Frontal cortex (tissue), 3 donors: ENCODE measurements at regions not wholly inside any gene's neighbourhood (a gene's known extent, or its start where the extent isn't known, plus 50 kb on each side); places are given as distances from the start of the nearest gene placed in this dataset.
"Not testable (repeated sequence)": the region's sequence is repeated elsewhere in the genome, so short reads cannot be mapped to it uniquely, and the experiment has no call there.

ENCODE experiments used
- DNase-seq, 2 donors: peaks; one replicate each; pipeline ENCODE4 v3.0.0; 2012; ENCODE audit warnings: low spot score in 2 of 2
- FAIRE-seq: peaks from 2 replicates; lab custom pipeline; 2012; peaks lifted over from hg19 to GRCh38; lab: Jason Lieb, UNC
- donor health status: control.
- donor health status: control.
- donor health status: control.

DNA sequence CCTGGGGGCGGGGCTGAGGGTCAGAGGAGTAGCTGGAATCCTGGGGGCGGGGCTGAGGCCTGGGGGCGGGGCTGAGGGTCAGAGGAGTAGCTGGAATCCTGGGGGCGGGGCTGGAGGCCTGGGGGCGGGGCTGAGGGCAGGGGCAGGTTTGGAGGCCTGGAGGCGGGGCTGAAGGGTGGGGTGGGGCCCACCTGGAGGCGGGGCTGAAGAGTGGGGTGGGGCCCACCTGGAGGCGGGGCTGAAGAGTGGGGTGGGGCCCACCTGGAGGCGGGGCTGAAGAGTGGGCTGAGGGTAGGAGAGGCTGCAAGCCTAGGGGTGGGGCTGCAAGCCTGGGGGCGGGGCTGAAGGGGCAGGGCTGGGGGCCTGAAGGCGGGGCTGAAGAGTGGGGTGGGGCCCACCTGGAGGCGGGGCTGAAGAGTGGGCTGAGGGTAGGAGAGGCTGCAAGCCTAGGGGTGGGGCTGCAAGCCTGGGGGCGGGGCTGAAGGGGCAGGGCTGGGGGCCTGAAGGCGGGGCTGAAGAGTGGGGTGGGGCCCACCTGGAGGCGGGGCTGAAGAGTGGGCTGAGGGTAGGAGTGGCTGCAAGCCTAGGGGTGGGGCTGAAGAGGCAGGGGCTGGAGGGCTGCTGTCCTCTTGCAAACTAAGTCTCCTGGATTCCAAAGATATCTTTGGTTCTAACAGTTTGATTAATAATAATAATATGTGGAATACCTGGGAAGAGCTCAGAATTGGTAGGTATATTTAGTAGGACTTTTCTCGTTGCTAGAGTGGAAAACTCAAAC is 1329.7 kb downstream of the BRD1 start:
- not testable (repeated sequence) for FAIRE-seq, DNase-seq

DNA sequence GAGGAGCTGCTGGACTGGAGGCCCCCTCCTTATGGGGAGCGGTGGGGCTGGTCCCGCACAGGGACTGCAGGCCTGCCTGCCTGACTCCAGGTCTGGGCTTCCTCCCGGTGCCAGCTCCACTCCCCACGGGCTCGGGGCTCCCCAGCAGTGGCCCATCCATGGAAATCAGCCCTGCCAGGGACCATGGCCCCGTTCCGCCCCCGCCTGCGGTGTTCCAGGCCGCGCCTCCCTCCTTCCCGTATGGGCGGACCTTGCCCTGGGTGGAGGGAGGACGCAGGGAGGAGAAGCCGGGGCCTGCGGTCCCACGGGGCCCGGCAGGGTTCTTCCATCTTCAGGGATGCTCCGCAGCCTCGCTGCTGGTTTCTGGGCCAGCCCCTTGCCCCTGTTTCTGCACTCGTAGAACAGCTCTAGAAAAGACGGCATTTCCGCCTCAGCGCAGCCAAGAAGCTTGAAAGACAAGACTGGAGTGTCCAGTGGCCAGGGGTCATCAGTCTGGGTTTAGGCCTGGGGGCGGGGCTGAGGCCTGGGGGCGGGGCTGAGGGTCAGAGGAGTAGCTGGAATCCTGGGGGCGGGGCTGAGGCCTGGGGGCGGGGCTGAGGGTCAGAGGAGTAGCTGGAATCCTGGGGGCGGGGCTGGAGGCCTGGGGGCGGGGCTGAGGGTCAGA is 1330.6 kb downstream of the BRD1 start:
- DNase-seq (no peak), FAIRE-seq (no peak)

DNA sequence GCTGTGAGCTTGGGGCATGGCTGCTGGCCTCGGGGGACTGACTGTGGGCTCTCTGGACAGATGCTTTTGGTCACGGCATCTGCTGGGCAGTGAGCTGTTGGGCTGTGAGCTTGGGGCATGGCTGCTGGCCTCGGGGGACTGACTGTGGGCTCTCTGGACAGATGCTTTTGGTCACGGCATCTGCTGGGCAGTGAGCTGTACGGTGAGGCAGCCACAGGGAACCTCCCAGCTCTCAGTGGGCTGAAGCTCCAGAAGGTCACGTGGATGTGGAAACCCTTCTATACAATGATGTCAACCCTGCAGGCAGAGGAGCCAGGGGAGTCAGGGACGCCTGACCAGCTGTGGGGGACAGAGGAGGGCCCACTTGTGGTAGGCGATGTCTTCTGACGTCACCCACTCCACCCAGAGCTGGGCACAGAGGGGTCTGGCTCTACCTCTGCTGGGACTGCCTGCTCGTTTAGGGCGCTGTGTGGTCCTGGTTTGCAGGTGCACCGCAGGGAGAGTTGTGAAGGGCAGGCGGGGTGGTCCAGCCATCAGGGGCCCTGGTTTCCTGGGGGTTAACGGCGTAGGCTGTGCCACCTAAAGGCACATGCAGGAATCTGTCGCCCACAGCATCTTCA is 1331.3 kb downstream of the BRD1 start:
- no peak for DNase-seq
- no peak for FAIRE-seq

DNA sequence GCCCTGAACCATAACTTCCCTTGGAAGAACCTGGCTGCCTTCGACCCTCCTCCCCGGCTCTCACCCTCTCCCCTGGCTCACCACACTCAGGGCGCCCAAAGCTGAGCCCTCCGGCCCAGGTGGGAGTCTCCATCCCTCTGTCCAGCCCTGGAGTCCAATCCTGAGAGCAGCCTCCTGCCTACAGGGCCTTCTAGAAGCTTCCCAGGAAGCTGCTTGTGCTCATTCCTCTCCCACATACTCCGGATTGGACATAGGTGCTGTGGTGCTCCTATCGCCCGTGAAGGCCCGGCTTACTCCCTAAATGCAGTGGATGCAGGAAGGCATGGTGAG is 1332.0 kb downstream of the BRD1 start:
- no peak for FAIRE-seq
- no peak for DNase-seq

DNA sequence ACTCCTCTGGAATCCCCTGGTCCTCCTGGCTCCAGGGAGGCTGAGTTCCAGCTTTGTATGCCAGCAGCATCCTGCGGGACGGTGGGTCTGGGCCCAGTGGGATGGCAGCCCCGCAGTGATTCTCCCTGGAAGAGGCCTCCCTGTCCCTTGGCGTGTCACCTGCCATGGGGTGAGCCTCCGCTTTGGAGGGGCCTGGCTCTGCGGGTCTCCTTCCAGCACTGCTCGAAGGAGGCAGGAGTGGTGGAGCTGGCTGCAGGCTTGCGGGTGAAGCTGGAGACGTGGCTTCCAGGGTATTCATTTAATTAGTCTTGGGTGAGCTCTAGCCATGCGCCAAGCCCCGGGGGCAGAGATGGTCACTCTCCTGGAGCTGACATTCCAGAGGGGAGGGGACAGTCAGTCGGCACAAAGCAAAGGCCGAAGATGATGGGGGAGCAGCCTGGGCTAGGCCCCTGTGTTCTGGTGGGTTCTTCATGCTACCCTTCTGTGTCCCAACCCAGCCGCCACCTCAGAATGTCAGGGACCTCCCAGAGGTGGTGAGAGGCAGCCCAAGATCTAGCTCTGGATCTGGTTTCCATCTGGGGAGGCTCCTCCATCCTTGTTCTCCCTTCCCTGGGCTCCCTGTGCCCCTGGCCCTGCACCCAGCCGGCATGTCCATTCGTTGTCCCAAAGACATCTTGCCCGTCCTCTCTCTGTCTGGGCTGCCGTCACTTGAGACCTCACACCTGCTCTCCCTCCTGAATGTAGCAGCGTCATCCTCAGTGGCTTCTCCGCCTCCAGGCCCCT is 1332.5 kb downstream of the BRD1 start:
- DNase-seq (no peak), FAIRE-seq (no peak)

DNA sequence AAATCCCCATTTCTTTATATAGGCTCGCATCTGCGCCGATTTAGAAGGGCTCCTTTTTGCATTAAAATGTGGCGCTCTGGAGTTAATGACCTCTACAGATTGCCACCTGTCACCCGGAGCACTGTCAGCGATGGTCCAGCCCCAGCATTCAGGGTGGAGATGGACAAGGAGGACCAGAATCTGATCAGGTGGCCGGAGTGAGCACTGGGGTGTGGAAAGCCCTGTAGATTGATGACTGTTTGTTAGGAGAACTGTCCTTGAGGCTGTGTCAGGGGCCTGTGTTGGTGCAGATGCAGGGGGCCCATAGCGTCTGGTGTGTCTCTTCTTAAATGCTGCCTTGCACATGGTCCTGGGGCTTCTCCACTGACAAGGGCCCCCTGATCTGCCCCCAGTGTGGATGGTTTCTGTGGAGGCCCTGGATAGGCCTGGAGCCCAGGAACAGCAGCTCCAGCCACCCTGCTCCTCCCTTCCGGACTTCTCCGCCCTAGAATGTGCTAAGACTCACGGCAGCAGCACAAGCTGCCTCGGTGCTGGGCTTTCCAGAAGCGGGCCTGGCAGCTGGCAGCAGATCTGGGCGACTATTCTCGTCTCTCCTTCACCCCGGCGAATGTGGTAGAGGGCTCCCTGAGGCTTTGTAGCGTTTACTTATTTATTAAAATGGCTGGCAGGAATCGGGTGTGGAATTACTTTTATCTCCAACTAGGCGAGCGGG is 1333.3 kb downstream of the BRD1 start:
- DNase-seq: no peak
- no peak for FAIRE-seq

DNA sequence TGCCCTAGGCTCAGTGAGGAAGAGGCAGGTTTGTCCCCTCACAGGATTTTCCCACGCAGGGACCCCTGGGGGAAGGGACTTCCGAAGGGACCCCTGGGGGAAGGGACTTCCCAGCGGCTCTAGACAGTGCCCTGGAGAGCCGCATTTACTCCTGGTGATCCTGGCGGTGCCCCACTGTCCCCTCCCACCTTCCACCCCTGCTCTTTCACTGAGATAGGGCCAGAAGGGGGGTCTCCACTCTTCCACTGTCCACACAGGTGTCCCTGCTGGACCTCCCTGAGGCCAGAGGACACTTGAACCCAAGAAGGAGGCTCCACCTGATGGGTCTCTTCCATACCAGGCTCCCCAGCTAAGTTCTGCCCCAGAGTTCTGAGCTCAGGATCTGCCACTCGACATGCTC is 1333.9 kb downstream of the BRD1 start:
- DNase-seq (no peak), FAIRE-seq (no peak)

DNA sequence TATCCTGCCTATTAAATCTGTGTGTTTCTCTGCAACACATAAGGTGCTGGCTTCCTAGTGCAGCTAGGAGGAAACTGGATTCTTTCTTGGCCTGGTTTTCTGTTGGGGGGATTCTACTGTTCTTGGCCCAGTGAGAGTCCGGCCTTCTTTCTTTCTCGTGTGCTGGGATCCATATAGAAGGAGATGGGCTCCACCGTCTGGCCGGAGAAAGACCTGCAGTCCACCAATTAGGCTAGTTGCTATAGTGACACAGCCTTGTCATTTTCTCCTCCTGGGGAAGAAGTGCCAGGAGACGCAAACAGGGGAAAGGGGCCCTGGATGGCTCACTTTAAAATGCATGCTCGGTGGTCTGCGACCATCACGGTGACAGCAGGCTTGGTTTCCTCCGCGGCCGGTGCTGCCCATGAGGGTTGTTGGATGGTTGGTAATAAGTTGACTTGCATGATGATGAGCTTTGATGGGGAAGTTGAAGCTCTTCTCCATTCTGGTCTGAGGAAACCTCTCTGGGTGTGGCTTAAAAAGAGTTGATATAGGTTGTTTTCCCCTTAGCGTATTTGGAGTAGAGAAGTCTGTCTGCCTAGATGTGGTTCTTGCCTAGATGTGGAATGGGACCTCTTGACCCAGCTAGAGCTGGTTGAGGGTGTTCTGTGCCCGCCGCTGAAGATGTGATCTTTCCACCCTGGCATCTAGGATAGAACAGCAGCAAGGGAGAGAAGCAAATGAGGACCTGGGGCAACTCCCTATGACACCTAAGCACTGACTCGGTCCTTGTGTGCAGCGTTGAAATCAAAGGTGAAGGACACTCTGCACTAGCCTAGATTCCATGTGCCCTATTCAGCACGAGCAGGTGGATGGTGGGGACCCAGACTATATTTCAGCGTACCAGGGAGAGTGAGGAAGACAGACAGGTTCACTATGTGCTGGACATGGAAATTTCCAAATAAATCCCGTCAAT is 1335.0 kb downstream of the BRD1 start:
- no peak for FAIRE-seq

DNA sequence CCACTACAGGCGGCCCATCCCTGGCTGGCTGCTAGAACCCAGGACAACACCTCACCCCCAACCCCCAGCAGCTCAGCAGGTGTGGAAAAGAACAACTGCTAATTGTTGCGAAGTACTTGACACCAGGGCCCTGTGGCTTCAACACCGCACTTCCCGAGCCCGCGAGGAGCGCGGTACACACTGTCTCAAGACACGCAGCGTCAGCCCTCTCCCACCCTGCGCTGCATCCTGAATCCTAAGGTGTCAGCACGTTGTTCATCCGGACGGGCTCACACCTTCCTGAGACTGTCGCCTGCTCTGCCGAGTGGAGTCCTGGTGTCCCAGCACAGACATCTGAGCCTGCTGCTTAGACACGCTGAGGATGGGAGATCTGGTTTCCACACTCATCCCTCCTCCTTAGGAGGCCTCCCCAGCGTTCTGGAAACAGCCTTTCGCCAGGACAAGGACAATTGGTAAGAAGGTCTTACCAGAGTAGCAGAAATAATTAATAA is 1336.2 kb downstream of the BRD1 start:
- no peak for FAIRE-seq
- DNase-seq: peak in 1 of 2 donors; percentile 44

More for the DNA sequence above, 1335.0 kb downstream of the BRD1 start:
- peak; percentile 83 to 85 for DNase-seq

DNA sequence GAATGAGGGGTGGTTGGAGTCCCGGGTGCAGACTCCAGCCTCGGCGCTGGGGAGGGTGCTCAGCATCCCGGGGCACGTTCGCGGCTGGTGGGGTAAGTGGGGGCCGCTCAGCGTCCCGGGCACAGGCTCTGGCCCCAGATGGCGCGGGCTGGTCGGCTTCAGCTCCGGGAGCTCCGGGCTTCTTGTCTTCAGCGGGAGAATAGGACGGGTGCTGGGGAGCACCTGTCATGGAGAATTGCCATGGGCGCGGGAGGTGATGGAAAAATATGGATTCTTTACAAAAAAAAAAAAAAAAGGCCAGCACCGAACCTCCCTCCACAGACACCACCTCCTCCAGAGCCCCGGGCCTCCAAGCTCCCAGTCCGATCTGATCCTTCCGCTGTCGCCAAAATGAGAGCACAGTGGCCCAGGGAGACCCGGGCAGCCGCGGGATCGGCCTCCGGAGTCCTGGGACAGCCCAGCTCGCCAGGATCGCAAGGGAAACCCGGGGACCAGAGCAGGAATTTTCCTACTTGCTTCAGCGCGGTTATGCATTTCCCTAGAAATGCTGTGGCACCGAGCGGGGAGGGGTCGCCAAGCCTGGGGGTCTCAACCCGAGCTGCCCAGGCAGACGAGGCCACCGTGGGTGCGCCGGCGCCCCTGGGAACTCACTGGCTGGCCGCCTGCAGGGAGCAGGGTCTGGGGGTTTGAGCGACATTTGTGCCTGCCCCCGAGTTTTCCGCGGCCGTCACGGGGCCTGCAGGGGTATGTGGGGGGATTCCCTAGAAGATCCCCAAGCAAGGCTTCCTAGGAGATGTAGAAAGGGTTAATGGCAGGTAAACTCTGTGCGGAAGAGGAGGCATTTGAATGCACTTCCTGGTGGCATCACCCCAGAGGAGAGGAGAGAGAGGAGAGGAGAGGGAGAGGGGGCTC is 1336.9 kb downstream of the BRD1 start:
- DNase-seq (peak in 1 of 2 donors; percentile 47), FAIRE-seq (no peak)

DNA sequence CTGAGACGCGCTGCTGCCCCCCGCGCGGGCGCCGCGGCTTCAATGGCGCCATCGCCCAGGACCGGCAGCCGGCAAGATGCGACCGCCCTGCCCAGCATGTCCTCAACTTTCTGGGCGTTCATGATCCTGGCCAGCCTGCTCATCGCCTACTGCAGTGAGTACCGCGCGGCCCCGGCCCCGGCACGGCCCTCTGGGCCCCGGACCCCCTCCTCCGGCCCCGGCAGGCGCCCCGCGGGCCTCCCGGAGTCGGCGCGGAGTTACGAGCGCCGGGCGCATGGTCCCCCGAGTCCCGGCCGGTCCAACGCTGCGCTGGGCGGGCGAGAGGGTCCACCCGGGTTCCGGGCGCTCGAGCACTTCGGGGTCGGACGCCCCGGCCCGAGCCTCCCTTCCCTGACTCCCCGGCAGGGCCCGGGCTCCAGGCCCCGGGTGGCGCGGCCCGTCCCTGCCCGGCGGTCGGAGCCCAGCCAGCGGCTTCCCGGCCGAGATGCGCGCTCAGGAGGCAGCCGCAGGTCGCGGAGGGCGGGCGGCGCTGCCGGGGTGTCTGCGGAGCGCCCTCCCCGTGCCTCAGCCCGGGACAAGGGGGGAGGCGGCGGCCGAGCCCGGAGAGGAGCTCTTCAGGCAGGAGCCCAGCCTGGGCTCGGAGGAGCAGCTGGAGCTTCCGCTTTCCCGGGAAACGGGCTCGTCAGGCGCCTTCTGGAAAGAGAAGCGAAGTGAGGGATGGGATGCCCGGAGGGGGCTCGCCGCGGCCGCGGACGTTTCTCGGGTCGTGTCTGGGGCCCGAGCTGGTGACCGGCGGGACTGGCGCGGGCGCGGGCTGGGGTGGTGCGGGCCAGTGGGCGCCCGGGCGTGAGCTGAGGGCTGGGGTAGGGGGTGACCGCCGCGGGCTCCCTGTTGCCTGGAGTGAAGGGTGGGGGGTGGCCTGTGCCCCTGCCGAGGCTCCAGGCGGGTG is 1337.8 kb downstream of the BRD1 start:
- no peak for FAIRE-seq
- peak in 1 of 2 donors; percentile 71 for DNase-seq

DNA sequence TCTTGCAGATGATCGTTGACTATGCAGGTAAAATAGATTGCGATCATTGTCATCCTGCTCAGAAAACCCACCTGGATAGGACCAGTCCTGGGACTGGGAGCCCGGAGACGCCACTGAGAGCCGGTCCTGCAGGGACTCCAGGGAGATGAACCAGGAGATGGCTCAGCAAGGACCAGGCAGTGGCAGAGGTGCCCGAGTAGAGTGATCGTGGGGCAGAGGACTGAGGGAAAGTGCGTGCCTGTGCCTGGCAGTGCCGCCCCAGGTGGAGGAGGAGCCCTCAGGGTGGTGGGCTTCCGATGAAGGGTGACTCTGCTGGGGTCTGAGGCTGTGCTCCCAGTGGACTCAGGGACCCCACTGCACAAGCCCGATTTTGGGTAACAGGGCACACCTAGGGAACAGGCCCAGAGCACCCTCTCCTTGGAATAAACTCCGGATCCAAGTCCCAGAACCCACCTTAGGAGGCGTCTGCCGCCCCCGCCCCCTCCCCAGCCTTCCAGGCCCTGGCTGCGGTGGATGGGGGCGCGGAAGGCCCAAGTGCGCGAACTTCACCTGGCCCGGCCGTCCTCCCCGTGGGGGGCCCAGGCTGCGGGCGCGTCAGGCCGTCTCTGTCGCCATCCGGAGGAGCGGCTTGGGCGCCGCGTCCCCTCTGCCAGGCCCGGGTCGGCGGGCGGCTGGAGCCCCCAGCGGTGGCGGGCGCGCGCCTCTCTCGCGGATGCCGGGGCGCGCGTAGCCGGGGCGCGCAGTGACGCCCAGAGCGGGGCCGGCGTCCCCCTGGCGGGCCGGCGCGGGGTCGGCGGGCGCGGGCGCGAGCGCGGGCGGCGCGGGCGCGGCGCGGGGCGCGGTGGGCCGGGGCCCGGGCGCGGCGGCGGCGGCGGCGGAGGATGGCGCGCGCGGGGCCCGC is 1338.8 kb downstream of the BRD1 start:
- peak; percentile 78 to 81 for DNase-seq
- FAIRE-seq: no peak

DNA sequence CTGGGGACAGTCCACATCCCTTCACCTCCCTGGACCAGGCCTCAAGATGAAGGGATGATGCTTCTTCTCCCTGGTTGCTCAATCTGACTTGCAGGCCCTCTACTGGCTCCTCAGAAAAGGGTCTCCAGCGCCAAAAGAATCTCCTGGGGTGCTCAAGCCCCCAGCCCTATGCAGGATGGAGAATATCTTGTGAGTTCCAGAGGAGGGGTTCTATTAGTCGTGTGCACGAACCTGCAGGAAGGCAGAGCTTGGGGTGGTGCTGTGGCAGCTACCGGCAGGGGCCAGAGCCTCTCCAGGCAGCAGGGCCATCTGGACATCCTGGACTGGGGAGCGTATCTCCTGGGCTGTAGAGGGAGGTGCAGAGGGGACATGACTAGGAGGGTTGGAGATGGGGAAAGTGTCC is 1339.5 kb downstream of the BRD1 start:
- FAIRE-seq (no peak), DNase-seq (no peak)

DNA sequence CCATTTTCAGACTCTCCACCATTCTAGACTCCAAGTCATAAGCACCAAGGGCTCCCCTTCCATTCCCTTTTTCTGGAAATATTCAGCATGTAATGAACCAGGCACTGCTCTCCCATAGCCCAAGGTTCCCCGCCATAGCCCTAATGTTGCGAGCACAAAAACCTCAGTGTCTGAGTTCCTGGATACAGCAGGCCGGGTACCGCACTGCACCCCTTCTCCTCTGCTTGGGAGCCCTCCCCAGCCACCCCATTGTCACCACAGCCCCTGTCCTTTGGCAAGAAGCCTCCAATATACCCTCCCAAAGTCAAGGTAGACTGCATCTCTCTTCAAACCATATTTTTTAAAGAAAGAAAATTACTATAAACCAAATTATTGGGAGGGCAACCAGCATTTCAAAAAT is 1341.1 kb downstream of the BRD1 start:
- DNase-seq (no peak), FAIRE-seq (no peak)

DNA sequence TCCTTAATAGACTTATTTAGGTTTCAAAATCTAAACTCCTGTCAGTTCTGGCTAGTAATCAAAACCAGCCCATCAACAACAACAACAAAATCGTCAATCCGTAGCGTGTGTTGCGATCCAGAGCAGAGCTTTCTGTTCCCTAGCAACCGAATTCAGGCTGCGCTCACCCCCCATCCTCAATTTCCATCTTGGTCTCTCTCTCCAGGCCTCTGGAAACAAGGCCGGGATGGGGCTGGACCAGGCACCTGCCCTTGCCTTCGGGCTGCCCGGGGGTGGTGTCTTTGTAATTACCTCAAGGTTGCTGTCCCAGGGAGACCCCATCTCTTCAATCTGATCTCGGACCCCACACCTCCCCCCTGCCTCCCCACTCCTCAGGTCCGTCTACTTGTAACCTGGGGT is 1341.5 kb downstream of the BRD1 start:
- no peak for DNase-seq
- no peak for FAIRE-seq
